GM12878 (cell line): ENCODE measurements at regions not wholly inside any gene's neighbourhood (a gene's known extent, or its start where the extent isn't known, plus 50 kb on each side); places are given as distances from the start of the nearest gene placed in this dataset.

Experiments used
- ATAC-seq: fragments of 200-7000 bp; cut with Tn5 transposase; 3 replicates; pipeline ENCODE4 v1.9.1; 2020; ENCODE audit warnings: mild to moderate bottlenecking, moderate library complexity
- BruUV-seq: library from RNA; stranded (reverse); fragments of 400-500 nt; replicated peaks from 2 replicates; lab custom pipeline; 2021; lab: Mats Ljungman, UMichigan
- CTCF ChIA-PET: fragments of 300-600 bp; sonication (Branson Sonifier 250); formaldehyde crosslinking; extraction: SDS; loops from one replicate; lab custom pipeline; 2021; ENCODE audit warnings: inconsistent platforms; lab: Yijun Ruan, JAX
- POLR2A ChIA-PET: fragments of 350-600 bp; formaldehyde crosslinking; extraction: SDS; loops from one replicate; lab custom pipeline; 2021; ENCODE audit warnings: inconsistent platforms; lab: Charles Lee
- RAD21 ChIA-PET: fragments of 300-600 bp; sonication (Branson Sonifier 250); formaldehyde crosslinking; loops from one replicate; lab custom pipeline; 2023; ENCODE audit warnings: antibody characterized with exemption; ENCODE audit not compliant: unreplicated experiment; lab: Charles Lee
- SMC1A ChIA-PET: fragments of 300-600 bp; sonication (Branson Sonifier 250); formaldehyde crosslinking; loops from one replicate; lab custom pipeline; 2023; ENCODE audit not compliant: unreplicated experiment, uncharacterized antibody; lab: Charles Lee
- DNase-seq: peaks from one replicate; pipeline ENCODE4 v3.0.0-alpha.2; 2011; ENCODE audit warnings: low read depth, low spot score
- FAIRE-seq: peaks from 3 replicates; lab custom pipeline; 2011; peaks lifted over from hg19 to GRCh38; lab: Jason Lieb, UNC
- H2AFZ ChIP-seq: 2 replicates; pipeline ENCODE4 v1.6.0; 2011; ENCODE audit warnings: low read depth, low read length, control low read depth; ENCODE audit not compliant: control insufficient read depth
- H3K27ac ChIP-seq: 2 replicates; pipeline ENCODE4 v1.5.1; 2011; ENCODE audit warnings: control low read depth; ENCODE audit not compliant: control insufficient read depth, insufficient read depth
- H3K27me3 ChIP-seq, 2 experiments: replicated peaks in 1 of 2; 2 replicates each; pipeline versions ENCODE4 v1.6.0 to v1.6.1; 2011; ENCODE audit warnings: low read length in 1 of 2; ENCODE audit not compliant: control insufficient read depth in 2 of 2, insufficient read depth in 2 of 2
- H3K36me3 ChIP-seq, 2 experiments: 2 replicates each; pipeline ENCODE4 v1.5.1; 2011; ENCODE audit warnings: low read length in 1 of 2; ENCODE audit not compliant: control insufficient read depth in 2 of 2, insufficient read depth in 2 of 2
- H3K4me1 ChIP-seq: 2 replicates; pipeline ENCODE4 v1.6.1; 2011; ENCODE audit warnings: mild to moderate bottlenecking, low read length, moderate library complexity, mixed read lengths; ENCODE audit not compliant: control insufficient read depth, insufficient read depth
- H3K4me2 ChIP-seq: 2 replicates; pipeline ENCODE4 v1.6.0; 2011; ENCODE audit warnings: control low read depth; ENCODE audit not compliant: control insufficient read depth, insufficient read depth
- H3K4me3 ChIP-seq: fragments of 200-600 bp; sonication (generic); 2 replicates; pipeline ENCODE4 v1.5.1; 2016
- H3K79me2 ChIP-seq: 2 replicates; pipeline ENCODE4 v1.6.0; 2011; ENCODE audit warnings: low read length; ENCODE audit not compliant: control insufficient read depth, insufficient read depth
- H3K9ac ChIP-seq: 2 replicates; pipeline ENCODE4 v1.8.0; 2011; ENCODE audit warnings: low read length, control low read depth, mixed read lengths; ENCODE audit not compliant: control insufficient read depth, insufficient read depth
- H3K9me3 ChIP-seq: replicated peaks from 3 replicates; pipeline ENCODE4 v1.5.1; 2011; ENCODE audit warnings: mild to moderate bottlenecking, low read length; ENCODE audit not compliant: control insufficient read depth, insufficient read depth
- H4K20me1 ChIP-seq: 2 replicates; pipeline ENCODE4 v1.6.0; 2011; ENCODE audit not compliant: control insufficient read depth, insufficient read depth
- RB1 ChIP-seq: fragments of 450-650 bp; formaldehyde crosslinking; IDR thresholded peaks from 2 replicates; pipeline ENCODE4 v1.6.1; 2017; ENCODE audit warnings: mild to moderate bottlenecking, borderline replicate concordance
- WGBS: methylation state at CpG from one replicate; pipeline ENCODE4 v1.1.6; 2016; ENCODE audit warnings: low lambda C conversion rate; ENCODE audit not compliant: insufficient replicate concordance, insufficient coverage; ENCODE audit errors: missing lambda C conversion rate; 5-methylcytosine and 5-hydroxymethylcytosine counted together
- in situ Hi-C: fragments of 300-500 bp; cut with MboI; formaldehyde crosslinking; loops from 9 replicates; pipeline ENCODE4 v1.14.3; 2018; ENCODE audit warnings: mixed read lengths
- intact Hi-C: fragments of 100-400 bp; cut with micrococcal nuclease; formaldehyde crosslinking; loops from one replicate; pipeline ENCODE4 v1.14.2; 2022; ENCODE audit not compliant: unreplicated experiment
- TF ChIP-seq, protein P1 (sequence below): IDR thresholded peaks from 2 replicates; pipeline ENCODE4 v1.6.1; 2011; ENCODE audit warnings: low read depth, low read length, improper control_type of control experiment, borderline replicate concordance
- TF ChIP-seq, protein P2 (sequence below): fragments of 450-650 bp; IDR thresholded peaks from 2 replicates; pipeline ENCODE4 v1.6.1; 2016; ENCODE audit warnings: mild to moderate bottlenecking, moderate library complexity, borderline replicate concordance
- TF ChIP-seq, protein P3 (sequence below): fragments of 450-650 bp; formaldehyde crosslinking; IDR thresholded peaks from 2 replicates; pipeline ENCODE4 v1.5.0; 2022; ENCODE audit warnings: mild to moderate bottlenecking, missing genetic modification characterization

DNA sequence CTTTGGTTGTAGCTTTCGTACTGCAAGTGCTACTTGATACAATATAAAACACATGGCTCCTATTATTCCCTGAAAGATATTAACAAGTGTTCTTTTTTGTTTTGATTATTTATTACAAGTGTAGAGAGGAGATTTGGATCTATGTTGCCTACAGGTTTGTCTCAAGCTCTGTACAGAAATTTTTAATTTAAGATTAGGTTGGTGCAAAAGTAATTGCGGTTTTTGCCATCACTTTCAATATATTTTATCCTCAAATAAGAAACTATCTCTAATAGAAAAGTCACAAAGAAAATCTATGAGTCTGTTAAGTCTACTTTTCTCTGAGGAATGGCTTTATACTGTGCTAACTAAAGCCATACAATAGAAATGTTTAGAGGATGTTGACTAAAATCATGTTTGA is 1086.1 kb downstream of the GRM8 start:
- in situ Hi-C loops (no loop called here), intact Hi-C loops (no loop called here)
- H2AFZ ChIP-seq: no peak overlapping the region
- POLR2A ChIA-PET: no interaction called here
- CTCF ChIA-PET: no interaction called here
- H3K36me3 ChIP-seq: no peaks in the 10 kb centered on the region
- no peak overlapping the region for H3K27ac ChIP-seq
- TF ChIP-seq, protein P1, sequence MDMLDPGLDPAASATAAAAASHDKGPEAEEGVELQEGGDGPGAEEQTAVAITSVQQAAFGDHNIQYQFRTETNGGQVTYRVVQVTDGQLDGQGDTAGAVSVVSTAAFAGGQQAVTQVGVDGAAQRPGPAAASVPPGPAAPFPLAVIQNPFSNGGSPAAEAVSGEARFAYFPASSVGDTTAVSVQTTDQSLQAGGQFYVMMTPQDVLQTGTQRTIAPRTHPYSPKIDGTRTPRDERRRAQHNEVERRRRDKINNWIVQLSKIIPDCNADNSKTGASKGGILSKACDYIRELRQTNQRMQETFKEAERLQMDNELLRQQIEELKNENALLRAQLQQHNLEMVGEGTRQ: no peak
- TF ChIP-seq RB1: no peak
- TF ChIP-seq, protein P2, sequence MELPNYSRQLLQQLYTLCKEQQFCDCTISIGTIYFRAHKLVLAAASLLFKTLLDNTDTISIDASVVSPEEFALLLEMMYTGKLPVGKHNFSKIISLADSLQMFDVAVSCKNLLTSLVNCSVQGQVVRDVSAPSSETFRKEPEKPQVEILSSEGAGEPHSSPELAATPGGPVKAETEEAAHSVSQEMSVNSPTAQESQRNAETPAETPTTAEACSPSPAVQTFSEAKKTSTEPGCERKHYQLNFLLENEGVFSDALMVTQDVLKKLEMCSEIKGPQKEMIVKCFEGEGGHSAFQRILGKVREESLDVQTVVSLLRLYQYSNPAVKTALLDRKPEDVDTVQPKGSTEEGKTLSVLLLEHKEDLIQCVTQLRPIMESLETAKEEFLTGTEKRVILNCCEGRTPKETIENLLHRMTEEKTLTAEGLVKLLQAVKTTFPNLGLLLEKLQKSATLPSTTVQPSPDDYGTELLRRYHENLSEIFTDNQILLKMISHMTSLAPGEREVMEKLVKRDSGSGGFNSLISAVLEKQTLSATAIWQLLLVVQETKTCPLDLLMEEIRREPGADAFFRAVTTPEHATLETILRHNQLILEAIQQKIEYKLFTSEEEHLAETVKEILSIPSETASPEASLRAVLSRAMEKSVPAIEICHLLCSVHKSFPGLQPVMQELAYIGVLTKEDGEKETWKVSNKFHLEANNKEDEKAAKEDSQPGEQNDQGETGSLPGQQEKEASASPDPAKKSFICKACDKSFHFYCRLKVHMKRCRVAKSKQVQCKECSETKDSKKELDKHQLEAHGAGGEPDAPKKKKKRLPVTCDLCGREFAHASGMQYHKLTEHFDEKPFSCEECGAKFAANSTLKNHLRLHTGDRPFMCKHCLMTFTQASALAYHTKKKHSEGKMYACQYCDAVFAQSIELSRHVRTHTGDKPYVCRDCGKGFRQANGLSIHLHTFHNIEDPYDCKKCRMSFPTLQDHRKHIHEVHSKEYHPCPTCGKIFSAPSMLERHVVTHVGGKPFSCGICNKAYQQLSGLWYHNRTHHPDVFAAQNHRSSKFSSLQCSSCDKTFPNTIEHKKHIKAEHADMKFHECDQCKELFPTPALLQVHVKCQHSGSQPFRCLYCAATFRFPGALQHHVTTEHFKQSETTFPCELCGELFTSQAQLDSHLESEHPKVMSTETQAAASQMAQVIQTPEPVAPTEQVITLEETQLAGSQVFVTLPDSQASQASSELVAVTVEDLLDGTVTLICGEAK: peak; percentile 45; the same call in 1 of the 2 replicates
- TF ChIP-seq, protein P3, sequence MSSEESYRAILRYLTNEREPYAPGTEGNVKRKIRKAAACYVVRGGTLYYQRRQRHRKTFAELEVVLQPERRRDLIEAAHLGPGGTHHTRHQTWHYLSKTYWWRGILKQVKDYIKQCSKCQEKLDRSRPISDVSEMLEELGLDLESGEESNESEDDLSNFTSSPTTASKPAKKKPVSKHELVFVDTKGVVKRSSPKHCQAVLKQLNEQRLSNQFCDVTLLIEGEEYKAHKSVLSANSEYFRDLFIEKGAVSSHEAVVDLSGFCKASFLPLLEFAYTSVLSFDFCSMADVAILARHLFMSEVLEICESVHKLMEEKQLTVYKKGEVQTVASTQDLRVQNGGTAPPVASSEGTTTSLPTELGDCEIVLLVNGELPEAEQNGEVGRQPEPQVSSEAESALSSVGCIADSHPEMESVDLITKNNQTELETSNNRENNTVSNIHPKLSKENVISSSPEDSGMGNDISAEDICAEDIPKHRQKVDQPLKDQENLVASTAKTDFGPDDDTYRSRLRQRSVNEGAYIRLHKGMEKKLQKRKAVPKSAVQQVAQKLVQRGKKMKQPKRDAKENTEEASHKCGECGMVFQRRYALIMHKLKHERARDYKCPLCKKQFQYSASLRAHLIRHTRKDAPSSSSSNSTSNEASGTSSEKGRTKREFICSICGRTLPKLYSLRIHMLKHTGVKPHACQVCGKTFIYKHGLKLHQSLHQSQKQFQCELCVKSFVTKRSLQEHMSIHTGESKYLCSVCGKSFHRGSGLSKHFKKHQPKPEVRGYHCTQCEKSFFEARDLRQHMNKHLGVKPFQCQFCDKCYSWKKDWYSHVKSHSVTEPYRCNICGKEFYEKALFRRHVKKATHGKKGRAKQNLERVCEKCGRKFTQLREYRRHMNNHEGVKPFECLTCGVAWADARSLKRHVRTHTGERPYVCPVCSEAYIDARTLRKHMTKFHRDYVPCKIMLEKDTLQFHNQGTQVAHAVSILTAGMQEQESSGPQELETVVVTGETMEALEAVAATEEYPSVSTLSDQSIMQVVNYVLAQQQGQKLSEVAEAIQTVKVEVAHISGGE (CRISPR knock-in tag): no peak
- H3K4me3 ChIP-seq: no peak overlapping the region
- DNase-seq (no peak), FAIRE-seq (no peak), ATAC-seq (no peak)
- H3K9ac ChIP-seq: no peak overlapping the region
- RAD21 ChIA-PET: no interaction called here
- H3K79me2 ChIP-seq: no peaks in the 10 kb centered on the region
- H3K9me3 ChIP-seq: no peaks in the 10 kb centered on the region
- no peaks in the 10 kb centered on the region for H4K20me1 ChIP-seq
- H3K4me2 ChIP-seq: no peak overlapping the region
- no peaks in the 10 kb centered on the region for H3K27me3 ChIP-seq
- 0% methylated on average over 2 of the region's 2 CpGs for WGBS
- H3K4me1 ChIP-seq: no peaks in the 10 kb centered on the region
- SMC1A ChIA-PET: interaction anchor here (1.4 kb wide), 1 partner anchor 9 kb away, joined by 6 read pairs; no protein-coding TSS in a partner anchor
- no TSS peak for BruUV-seq
